ENCODE measurements at regions not wholly inside any gene's neighbourhood (a gene's known extent, or its start where the extent isn't known, plus 50 kb on each side); places are given as distances from the start of the nearest gene placed in this dataset.

GRCh38 chr10:4076983-4077382 is 292.0 kb upstream of the KLF6 start:
- no peak for TF ChIP-seq GATA2 (IDR thresholded peaks at IDR 0.05; ENCODE audit: insufficient read depth, insufficient read length, low read depth, low read length)
- H4K20me1 ChIP-seq (replicated peaks; ENCODE audit: control insufficient read depth, extremely low read depth, insufficient read depth, low read length) = no peaks in the 10 kb centered on the region
- no peaks in the 10 kb centered on the region for H3K9me3 ChIP-seq (replicated peaks; ENCODE audit: control insufficient read depth, insufficient read depth, low read length)
- no peak overlapping the region for H3K4me2 ChIP-seq (ENCODE audit: insufficient read depth, low read length)
- no peak overlapping the region for H3K4me3 ChIP-seq (replicated peaks in 1 of 3; ENCODE audit: insufficient read depth in 1 of 3, low read depth in 1 of 3, low read length in 3 of 3)
- peak; percentile 54 for FAIRE-seq
- H2AFZ ChIP-seq (ENCODE audit: low read depth, low read length) = no peak overlapping the region
- intact Hi-C loops (cut with micrococcal nuclease) = no loop called here
- H3K9me1 ChIP-seq (replicated peaks; ENCODE audit: control insufficient read depth, extremely low read depth, insufficient read depth, low read length) = no peaks in the 10 kb centered on the region
- H3K36me3 ChIP-seq (ENCODE audit: control insufficient read depth in 2 of 2, extremely low read depth in 1 of 2, insufficient read depth in 2 of 2, low read length in 2 of 2) = no peaks in the 10 kb centered on the region
- no peak for DNase-seq (ENCODE audit: low read depth, low spot score)
- no peaks in the 10 kb centered on the region for H3K79me2 ChIP-seq (ENCODE audit: control insufficient read depth, insufficient read depth, low read length)
- ChIA-PET CTCF (no interaction called here), POLR2A (no interaction called here)
- H3K27ac ChIP-seq (ENCODE audit: insufficient read depth, low read depth, low read length) = no peak overlapping the region
- dilution Hi-C loops (cut with MboI; ENCODE audit: extremely low pct_ligation_motif_present, low sequenced_read_pairs) = no loop called here
- no TSS peak for BruUV-seq (replicated peaks)
- peaks cover 37% of the 10 kb centered on the region for H3K4me1 ChIP-seq (ENCODE audit: control insufficient read depth, extremely low read depth, insufficient read depth, low read length)
- H3K9ac ChIP-seq (replicated peaks; ENCODE audit: extremely low read depth, insufficient read depth, low read length) = no peak overlapping the region
- no peaks in the 10 kb centered on the region for H3K27me3 ChIP-seq (ENCODE audit: control insufficient read depth in 2 of 2, insufficient read depth in 2 of 2, low read length in 2 of 2)

DNA sequence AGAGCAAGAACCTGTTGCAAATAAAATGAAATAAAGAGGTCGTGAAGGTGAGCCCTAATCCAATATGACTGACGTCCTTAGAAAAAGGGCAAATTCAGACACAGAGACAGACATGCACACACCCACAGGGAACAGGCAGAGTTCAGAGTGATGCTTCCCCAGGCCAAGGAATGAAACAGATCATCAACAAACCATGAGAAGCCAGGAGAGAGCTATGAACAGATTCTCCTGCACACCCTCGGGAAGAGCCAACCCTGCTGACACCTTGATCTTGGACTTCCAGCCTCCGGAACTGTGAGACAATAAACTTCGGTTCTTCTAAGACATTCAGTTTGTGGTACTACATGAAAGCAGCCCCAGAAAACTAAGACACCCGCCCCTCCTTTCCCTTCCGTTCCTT is 290.4 kb upstream of the KLF6 start:
- intact Hi-C loops (cut with micrococcal nuclease) (no loop called here), dilution Hi-C loops (cut with MboI; ENCODE audit: extremely low pct_ligation_motif_present, low sequenced_read_pairs) (no loop called here)
- H3K27me3 ChIP-seq (ENCODE audit: control insufficient read depth in 2 of 2, insufficient read depth in 2 of 2, low read length in 2 of 2) = no peaks in the 10 kb centered on the region
- no peaks in the 10 kb centered on the region for H3K9me1 ChIP-seq (replicated peaks; ENCODE audit: control insufficient read depth, extremely low read depth, insufficient read depth, low read length)
- CTCF ChIA-PET = interaction anchor here (0.8 kb wide), 1 partner anchor 9 kb away, joined by 3 read pairs; no protein-coding TSS in a partner anchor
- H3K9ac ChIP-seq (replicated peaks; ENCODE audit: extremely low read depth, insufficient read depth, low read length) = no peak overlapping the region
- H3K36me3 ChIP-seq (ENCODE audit: control insufficient read depth in 2 of 2, extremely low read depth in 1 of 2, insufficient read depth in 2 of 2, low read length in 2 of 2) = no peaks in the 10 kb centered on the region
- no peaks in the 10 kb centered on the region for H4K20me1 ChIP-seq (replicated peaks; ENCODE audit: control insufficient read depth, extremely low read depth, insufficient read depth, low read length)
- no peak for FAIRE-seq
- no peak for DNase-seq (ENCODE audit: low read depth, low spot score)
- BruUV-seq (replicated peaks) = no TSS peak
- H3K79me2 ChIP-seq (ENCODE audit: control insufficient read depth, insufficient read depth, low read length) = no peaks in the 10 kb centered on the region
- H3K4me3 ChIP-seq (replicated peaks in 1 of 3; ENCODE audit: insufficient read depth in 1 of 3, low read depth in 1 of 3, low read length in 3 of 3) = no peak overlapping the region
- POLR2A ChIA-PET = no interaction called here
- peaks cover 29% of the 10 kb centered on the region for H3K4me1 ChIP-seq (ENCODE audit: control insufficient read depth, extremely low read depth, insufficient read depth, low read length)
- no peak overlapping the region for H2AFZ ChIP-seq (ENCODE audit: low read depth, low read length)
- H3K27ac ChIP-seq (ENCODE audit: insufficient read depth, low read depth, low read length) = no peak overlapping the region
- no peak overlapping the region for H3K4me2 ChIP-seq (ENCODE audit: insufficient read depth, low read length)
- no peaks in the 10 kb centered on the region for H3K9me3 ChIP-seq (replicated peaks; ENCODE audit: control insufficient read depth, insufficient read depth, low read length)
- no peak for TF ChIP-seq POLR2AphosphoS5 (IDR thresholded peaks at IDR 0.05; ENCODE audit: insufficient read depth, low read depth, low read length)
- TF ChIP-seq FOS (IDR thresholded peaks at IDR 0.05; ENCODE audit: borderline replicate concordance, insufficient read depth, low read length) = no peak
- TF ChIP-seq EZH2 (IDR thresholded peaks at IDR 0.05; ENCODE audit: borderline replicate concordance, low read depth, low read length, severe bottlenecking) = no peak
- TF ChIP-seq JUN (IDR thresholded peaks at IDR 0.05; ENCODE audit: borderline replicate concordance, insufficient read depth, insufficient read length, low read depth) = no peak
- TF ChIP-seq POLR2A (IDR thresholded peaks at IDR 0.05; ENCODE audit: low read depth, low read length) = no peak
- no peak for TF ChIP-seq MYC (IDR thresholded peaks at IDR 0.05; ENCODE audit: low read depth, low read length)
- TF ChIP-seq, protein P1, sequence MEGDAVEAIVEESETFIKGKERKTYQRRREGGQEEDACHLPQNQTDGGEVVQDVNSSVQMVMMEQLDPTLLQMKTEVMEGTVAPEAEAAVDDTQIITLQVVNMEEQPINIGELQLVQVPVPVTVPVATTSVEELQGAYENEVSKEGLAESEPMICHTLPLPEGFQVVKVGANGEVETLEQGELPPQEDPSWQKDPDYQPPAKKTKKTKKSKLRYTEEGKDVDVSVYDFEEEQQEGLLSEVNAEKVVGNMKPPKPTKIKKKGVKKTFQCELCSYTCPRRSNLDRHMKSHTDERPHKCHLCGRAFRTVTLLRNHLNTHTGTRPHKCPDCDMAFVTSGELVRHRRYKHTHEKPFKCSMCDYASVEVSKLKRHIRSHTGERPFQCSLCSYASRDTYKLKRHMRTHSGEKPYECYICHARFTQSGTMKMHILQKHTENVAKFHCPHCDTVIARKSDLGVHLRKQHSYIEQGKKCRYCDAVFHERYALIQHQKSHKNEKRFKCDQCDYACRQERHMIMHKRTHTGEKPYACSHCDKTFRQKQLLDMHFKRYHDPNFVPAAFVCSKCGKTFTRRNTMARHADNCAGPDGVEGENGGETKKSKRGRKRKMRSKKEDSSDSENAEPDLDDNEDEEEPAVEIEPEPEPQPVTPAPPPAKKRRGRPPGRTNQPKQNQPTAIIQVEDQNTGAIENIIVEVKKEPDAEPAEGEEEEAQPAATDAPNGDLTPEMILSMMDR (IDR thresholded peaks at IDR 0.05; ENCODE audit: extremely low read depth in 1 of 2, insufficient read depth in 1 of 2, low read depth in 1 of 2, low read length in 2 of 2) = no peak
- TF ChIP-seq GATA2 (IDR thresholded peaks at IDR 0.05; ENCODE audit: insufficient read depth, insufficient read length, low read depth, low read length) = no peak
- TF ChIP-seq, protein P2, sequence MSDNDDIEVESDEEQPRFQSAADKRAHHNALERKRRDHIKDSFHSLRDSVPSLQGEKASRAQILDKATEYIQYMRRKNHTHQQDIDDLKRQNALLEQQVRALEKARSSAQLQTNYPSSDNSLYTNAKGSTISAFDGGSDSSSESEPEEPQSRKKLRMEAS (IDR thresholded peaks at IDR 0.05; ENCODE audit: insufficient read depth, insufficient read length) = no peak
